Keratinocyte (primary cell): ENCODE measurements at regions not wholly inside any gene's neighbourhood (a gene's known extent, or its start where the extent isn't known, plus 50 kb on each side); places are given as distances from the start of the nearest gene placed in this dataset.
"Not testable (repeated sequence)": the region's sequence is repeated elsewhere in the genome, so short reads cannot be mapped to it uniquely, and the experiment has no call there.

Experiments
- DNase-seq: peaks from one replicate; pipeline ENCODE4 v3.0.0-alpha.2; 2011; ENCODE audit warnings: low read depth, missing footprints, low spot score
- FAIRE-seq: peaks from 2 replicates; lab custom pipeline; 2011; peaks lifted over from hg19 to GRCh38; lab: Jason Lieb, UNC
- H2AFZ ChIP-seq: 2 replicates; pipeline ENCODE4 v1.6.0; 2012; ENCODE audit warnings: low read length, control low read depth, inconsistent platforms; ENCODE audit not compliant: control insufficient read depth
- H3K27ac ChIP-seq: 2 replicates; pipeline ENCODE4 v1.5.1; 2011; ENCODE audit warnings: low read length; ENCODE audit not compliant: control insufficient read depth, insufficient read depth
- H3K27me3 ChIP-seq: 3 replicates; pipeline ENCODE4 v1.6.0; 2011; ENCODE audit warnings: low read length; ENCODE audit not compliant: control insufficient read depth, insufficient read depth; ENCODE audit errors: extremely low read depth
- H3K36me3 ChIP-seq, 2 experiments: 2 replicates in 1 of 2; 3 replicates in 1 of 2; pipeline ENCODE4 v1.5.1; 2011; ENCODE audit warnings: low read length in 2 of 2, mild to moderate bottlenecking in 1 of 2; ENCODE audit not compliant: control insufficient read depth in 2 of 2, insufficient read depth in 2 of 2; ENCODE audit errors: extremely low read depth in 1 of 2
- H3K4me1 ChIP-seq: 3 replicates; pipeline ENCODE4 v1.5.1; 2011; ENCODE audit warnings: low read length; ENCODE audit not compliant: control insufficient read depth, insufficient read depth; ENCODE audit errors: extremely low read depth
- H3K4me2 ChIP-seq: 3 replicates; pipeline ENCODE4 v1.6.0; 2011; ENCODE audit warnings: low read depth, low read length; ENCODE audit not compliant: control insufficient read depth, insufficient read depth; ENCODE audit errors: extremely low read depth
- H3K4me3 ChIP-seq, 3 experiments: fragments of 200-600 bp in 1 of 3; sonication (generic) in 1 of 3; 2 replicates in 2 of 3; 3 replicates in 1 of 3; pipeline ENCODE4 v1.5.1; 2011 to 2016; ENCODE audit warnings: low read length in 3 of 3, mild to moderate bottlenecking in 3 of 3, control low read depth in 2 of 3, inconsistent platforms in 1 of 3, low read depth in 1 of 3, mixed read lengths in 1 of 3, mixed run types in 1 of 3, moderate library complexity in 1 of 3; ENCODE audit not compliant: control insufficient read depth in 2 of 3, insufficient read depth in 2 of 3; ENCODE audit errors: extremely low read depth in 1 of 3
- H3K79me2 ChIP-seq: 2 replicates; pipeline ENCODE4 v1.6.0; 2012; ENCODE audit warnings: low read length; ENCODE audit not compliant: control insufficient read depth, insufficient read depth
- H3K9ac ChIP-seq: 3 replicates; pipeline ENCODE4 v1.6.0; 2011; ENCODE audit warnings: low read length; ENCODE audit not compliant: control insufficient read depth, insufficient read depth; ENCODE audit errors: extremely low read depth
- H3K9me1 ChIP-seq: 3 replicates; pipeline ENCODE4 v1.6.0; 2011; ENCODE audit warnings: low read length; ENCODE audit not compliant: control insufficient read depth, insufficient read depth; ENCODE audit errors: extremely low read depth
- H3K9me3 ChIP-seq: 2 replicates; pipeline ENCODE4 v1.5.1; 2012; ENCODE audit warnings: low read depth, low read length; ENCODE audit not compliant: control insufficient read depth
- H4K20me1 ChIP-seq: 3 replicates; pipeline ENCODE4 v1.6.0; 2011; ENCODE audit warnings: low read length; ENCODE audit not compliant: control insufficient read depth, insufficient read depth; ENCODE audit errors: extremely low read depth
- CTCF ChIP-seq, 3 experiments: IDR thresholded peaks in 1 of 3; conservative IDR thresholded peaks in 1 of 3; optimal IDR thresholded peaks in 1 of 3; 2 replicates in 2 of 3; 3 replicates in 1 of 3; pipeline versions ENCODE3 to v1.5.1; 2011; ENCODE audit warnings: low read length in 3 of 3, mild to moderate bottlenecking in 3 of 3, moderate library complexity in 2 of 3, control low read depth in 1 of 3, inconsistent platforms in 1 of 3; ENCODE audit not compliant: insufficient read depth in 2 of 3; ENCODE audit errors: extremely low read depth in 1 of 3
- EZH2 ChIP-seq: IDR thresholded peaks from one replicate; pipeline ENCODE4 v1.6.1; 2012; ENCODE audit warnings: inconsistent platforms, mild to moderate bottlenecking, low read length, moderate library complexity
- dilution Hi-C: fragments of 300-500 bp; cut with MboI; formaldehyde crosslinking; loops from one replicate; pipeline ENCODE4 v1.7.0; 2020; ENCODE audit warnings: low sequenced_read_pairs; ENCODE audit not compliant: extremely low pct_ligation_motif_present

GRCh38 chr2:15823459-15824396, 116.6 kb upstream of the MYCN start:
- Histone ChIP-seq H3K27ac (no peak overlapping the region), H3K27me3 (no peaks in the 10 kb centered on the region), H4K20me1 (no peaks in the 10 kb centered on the region), H2AFZ (no peak overlapping the region), H3K4me2 (no peak overlapping the region), H3K79me2 (no peaks in the 10 kb centered on the region), H3K9me1 (no peaks in the 10 kb centered on the region), H3K4me3 (no peak overlapping the region), H3K9ac (no peak overlapping the region), H3K9me3 (no peaks in the 10 kb centered on the region), H3K36me3 (no peaks in the 10 kb centered on the region), H3K4me1 (peaks cover 8% of the 10 kb centered on the region)
- DNase-seq (no peak), FAIRE-seq (no peak)
- dilution Hi-C loops: no loop called here
- TF ChIP-seq EZH2 (no peak), CTCF (optimal IDR thresholded peaks at IDR 0.05 in 1 of 3, IDR thresholded peaks at IDR 0.05 in 1 of 3, conservative IDR thresholded peaks at IDR 0.05 in 1 of 3; ENCODE audit: extremely low read depth in 1 of 3, insufficient read depth in 2 of 3, low read length in 3 of 3) (no peak)

DNA sequence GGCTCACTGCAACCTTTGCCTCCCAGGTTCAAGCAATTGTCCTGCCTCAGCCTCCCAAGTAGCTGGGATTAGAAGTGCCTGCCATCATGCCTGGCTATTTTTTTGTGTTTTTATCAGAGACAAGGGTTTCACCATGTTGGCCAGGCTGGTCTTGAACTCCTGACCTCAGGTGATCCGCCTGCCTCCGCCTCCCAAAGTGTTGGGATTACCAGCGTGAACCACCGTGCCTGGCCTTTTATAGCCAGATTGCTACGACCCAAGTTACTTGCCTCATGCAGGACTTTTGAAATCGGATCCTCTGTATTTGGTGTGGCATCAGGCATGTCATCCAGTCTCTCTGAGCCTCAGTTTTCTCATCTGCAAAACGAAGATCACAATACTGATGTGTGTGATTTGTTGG, 115.9 kb upstream of the MYCN start:
- H3K9ac ChIP-seq, H2AFZ ChIP-seq, H3K9me3 ChIP-seq, FAIRE-seq, H3K9me1 ChIP-seq, H4K20me1 ChIP-seq, H3K4me1 ChIP-seq, dilution Hi-C loops, H3K36me3 ChIP-seq, DNase-seq, H3K79me2 ChIP-seq, H3K27me3 ChIP-seq, H3K4me2 ChIP-seq, H3K27ac ChIP-seq, H3K4me3 ChIP-seq: not testable (repeated sequence)
